SHP77 treated with DMSO at 0.1 percent for 48 hours (cell line): ENCODE measurements at regions not wholly inside any gene's neighbourhood (a gene's known extent, or its start where the extent isn't known, plus 50 kb on each side); places are given as distances from the start of the nearest gene placed in this dataset.

ENCODE experiments used
- DNase-seq: peaks from one replicate; lab custom pipeline; 2025; lab: John Stamatoyannopoulos, UW

GRCh38 chr9:113646946-113647914, 183.7 kb downstream of the RGS3 start:
- DNase-seq = no peak

DNA sequence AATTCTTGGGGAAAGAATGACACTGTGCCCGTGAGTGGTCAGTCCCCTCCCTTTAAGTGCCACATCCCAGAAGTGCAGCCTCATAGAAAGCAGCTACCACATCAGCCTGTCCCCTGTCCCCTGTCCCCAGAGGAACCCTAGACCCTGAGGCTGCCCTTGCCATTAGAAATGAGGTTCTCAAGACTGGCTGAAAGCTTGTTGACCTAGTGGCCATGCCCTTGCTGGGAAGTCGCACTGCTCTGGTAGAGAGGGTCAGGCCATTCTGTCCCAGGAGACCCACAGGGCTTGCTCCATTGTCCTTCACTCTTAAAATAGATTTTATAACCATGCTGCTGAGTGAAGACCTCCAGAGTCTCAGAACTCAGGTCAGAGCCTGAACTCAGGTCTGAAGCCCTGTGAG, 184.5 kb downstream of the RGS3 start:
- no peak for DNase-seq

DNA sequence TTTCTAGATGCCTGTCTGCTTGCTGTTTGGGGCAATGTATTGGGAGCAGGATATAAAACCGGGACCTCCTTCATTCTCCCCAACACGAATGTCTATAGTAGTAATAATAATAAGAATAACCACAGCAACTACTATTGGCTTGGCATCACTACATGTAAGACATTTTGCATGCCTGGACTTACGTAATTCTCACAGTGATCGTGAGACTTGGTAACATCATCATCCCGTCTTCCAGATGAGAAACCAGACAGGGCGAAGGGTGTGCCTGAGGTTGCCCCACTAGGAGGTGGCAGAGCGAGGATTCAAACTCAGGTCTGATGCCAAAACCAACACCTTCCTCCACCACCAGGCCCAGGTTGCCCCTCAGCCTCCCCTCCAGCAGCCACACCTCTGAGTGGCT, 185.1 kb downstream of the RGS3 start:
- no peak for DNase-seq

DNA sequence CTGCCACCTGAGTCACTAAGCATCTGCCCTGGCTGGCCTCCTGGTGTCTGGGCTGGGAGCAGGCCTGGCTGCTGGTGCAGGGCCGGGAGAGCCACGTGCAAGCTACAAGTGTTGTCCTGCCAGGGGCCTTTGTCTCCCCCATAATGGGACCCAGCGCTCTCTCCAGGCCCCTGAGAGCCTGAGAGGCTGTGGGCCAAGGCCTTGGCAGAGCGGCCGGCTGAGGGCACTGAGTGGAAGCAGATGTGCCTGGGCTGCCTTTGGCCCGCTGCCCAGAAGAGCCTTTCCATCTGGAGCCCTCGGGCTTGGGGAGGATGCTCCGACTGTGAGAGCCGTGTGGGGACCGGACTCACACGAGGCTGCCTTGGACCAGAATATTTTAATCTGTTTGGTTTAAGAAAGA, 185.5 kb downstream of the RGS3 start:
- peak; percentile 76 for DNase-seq

DNA sequence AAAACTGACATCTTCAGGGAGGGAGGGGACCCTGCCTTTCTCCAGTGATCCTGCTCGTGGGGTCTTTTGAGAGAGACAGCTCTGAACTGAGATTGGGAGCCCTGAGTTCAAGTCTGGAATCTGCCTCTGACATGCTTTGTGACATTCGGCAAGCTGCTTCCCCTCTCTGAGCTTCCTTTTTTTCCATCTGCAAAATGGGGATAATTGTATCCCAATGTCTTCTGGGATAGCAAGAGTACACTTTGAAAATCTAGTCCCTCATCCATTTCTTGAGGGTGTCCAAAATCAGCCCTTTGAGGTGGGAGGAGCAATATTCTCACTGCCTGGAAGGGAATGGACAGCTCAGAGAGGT, 186.3 kb downstream of the RGS3 start:
- DNase-seq = no peak

DNA sequence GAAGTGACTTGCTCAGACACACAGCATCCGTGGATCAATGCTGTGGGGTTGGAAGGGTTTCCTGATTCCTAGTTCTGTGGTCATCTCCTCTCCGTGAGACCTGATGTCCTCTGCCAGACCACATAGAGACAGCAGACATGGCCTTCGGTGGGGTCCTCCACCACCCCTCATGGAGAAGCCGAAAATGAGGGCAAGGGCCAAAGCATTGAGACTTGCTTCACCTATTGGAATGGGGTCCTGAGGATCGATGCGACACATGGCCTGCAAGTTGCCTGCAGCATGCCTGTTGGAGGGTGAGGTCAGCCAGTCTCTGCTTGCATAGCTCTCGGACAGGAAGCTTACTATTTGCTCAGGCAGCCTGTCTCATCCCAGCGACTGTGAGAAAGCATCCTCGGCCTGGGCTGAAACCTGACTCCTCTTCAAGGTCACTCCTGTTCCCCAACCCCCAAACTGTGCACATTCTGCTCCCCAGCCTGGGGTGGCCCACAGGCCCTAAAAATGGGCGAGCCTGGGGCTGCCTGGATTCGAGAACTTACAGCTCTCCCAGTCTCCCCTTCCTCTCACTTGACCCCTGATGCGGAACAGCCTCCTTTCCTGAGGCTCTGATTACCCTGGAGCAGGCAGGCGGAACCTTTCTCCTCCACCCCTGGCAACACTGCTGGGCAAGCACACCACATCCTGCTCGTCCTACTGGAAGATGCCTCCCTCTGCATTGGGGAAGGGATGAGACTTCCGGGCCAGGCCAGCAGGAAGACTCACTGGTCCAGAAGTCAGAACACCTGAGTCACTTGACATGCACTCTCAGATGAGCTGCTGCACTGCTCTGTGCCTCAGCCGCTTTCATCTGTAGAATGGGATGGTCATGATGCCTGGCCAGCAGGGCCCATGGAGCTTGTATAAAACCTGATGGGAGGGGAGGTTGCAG, 186.9 kb downstream of the RGS3 start:
- peak; percentile 89 for DNase-seq

GRCh38 chr9:113651896-113652295, 188.4 kb downstream of the RGS3 start:
- no peak for DNase-seq

GRCh38 chr9:113652355-113653152, 189.0 kb downstream of the RGS3 start:
- no peak for DNase-seq

DNA sequence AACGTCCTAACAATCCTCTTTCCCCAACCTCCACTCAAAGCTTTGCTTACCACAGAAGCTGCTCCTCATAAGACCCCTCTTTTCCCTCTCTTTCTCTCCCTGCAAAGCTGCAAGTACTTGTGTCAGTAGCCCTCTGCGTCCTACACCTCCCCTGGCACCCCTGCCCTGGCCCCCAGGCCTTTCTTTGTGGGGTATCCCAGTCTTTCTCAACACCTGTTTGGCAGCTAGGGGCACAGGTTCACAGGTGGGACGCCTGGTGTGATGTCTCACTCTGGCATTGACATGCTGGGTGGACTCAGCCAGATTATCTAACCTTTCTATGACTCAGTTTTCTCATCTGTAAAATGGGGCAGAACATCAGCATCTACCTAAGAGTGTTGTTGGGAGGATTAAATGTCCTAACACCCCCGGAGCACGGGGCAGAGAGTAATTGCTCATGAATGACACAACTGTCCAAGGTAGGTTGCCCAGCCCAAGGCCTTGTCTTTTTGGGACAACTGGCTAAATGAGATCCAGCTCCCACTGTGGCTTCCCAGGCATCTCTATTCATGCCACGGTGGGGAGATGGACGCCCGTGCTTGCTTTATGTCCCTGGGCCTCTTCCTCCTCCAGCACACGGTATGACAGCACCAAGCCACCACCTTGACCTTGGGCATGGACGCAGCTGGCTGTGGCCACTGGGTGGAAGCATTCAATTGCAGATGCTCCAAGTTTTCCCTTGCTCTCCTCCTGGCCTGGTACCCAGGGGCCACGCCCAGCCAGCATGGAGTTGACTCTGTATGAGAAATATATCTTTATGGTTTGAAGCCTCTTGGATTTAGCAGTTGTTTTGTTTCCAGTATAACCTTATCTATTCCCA, 190.4 kb downstream of the RGS3 start:
- DNase-seq = no peak

GRCh38 chr9:113654605-113655428, 191.3 kb downstream of the RGS3 start:
- DNase-seq = no peak

DNA sequence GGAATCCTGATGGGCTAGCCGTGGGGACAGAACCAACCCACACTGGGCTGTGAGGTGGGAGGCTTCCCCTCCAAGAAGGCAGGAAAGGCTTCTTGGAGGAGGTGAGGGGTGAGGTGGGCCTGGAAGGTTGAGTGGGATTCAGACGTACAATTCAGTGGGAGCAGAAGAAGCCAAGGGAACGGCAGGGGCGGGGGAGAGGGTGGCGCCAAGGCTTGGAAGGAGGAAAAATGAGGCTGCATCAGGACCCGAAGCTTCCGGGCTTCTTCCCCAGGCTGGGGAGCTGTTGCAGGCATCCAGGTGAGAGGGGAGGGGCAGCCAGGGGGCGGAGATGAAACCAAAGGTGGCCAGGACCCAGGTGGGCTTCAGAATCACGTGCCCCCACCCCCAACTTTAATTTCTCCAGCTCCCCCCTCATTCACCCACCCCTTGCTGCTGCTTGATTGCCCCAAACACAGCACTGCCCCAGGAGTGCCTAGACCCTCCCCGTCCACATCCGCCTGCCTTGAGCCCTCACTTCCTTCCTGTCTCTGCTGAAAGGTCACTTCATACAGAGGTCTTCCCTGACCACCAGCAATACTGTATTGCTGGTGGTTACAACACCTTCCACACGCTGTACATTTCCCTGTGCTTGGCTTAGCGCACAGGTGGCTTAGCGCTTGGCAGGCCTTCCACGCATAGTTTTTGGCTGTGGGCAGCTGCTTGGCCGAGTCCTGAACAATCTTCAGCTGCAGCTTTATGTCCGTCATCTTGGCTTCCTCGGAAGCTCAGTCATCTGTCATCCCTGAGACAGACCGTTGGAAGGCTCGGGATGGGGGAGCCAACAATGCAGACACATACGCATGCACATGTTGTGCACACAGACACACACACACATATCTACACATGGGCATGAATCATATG, 193.5 kb downstream of the RGS3 start:
- no peak for DNase-seq

GRCh38 chr9:113657765-113658544, 194.4 kb downstream of the RGS3 start:
- DNase-seq = peak; percentile 49

- DNase-seq = no peak
Observed at GRCh38 chr9:113658545-113658895, 195.0 kb downstream of the RGS3 start.

GRCh38 chr9:113659039-113659438, 195.5 kb downstream of the RGS3 start:
- DNase-seq = no peak

GRCh38 chr9:113659740-113660139, 196.2 kb downstream of the RGS3 start:
- no peak for DNase-seq

DNA sequence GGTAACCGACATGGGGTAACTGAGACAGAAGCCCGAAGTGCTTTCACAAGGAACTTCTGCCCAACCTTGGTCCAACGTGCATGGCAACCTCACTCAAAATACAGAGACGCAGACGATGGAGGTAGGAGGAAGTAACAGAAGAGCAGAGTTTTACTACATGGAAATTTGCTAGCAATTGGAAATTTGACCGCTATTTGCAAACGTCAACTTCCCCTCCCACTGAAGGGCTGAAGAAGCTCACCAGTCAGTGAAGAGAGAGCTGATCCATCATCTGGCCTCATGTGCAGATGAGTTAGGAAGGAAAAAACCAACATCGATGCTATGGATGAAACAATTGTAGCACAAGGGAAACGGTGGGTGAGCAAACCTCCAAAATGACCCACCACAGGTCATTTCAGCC, 196.7 kb downstream of the RGS3 start:
- no peak for DNase-seq

GRCh38 chr9:113661074-113661473, 197.5 kb downstream of the RGS3 start:
- DNase-seq = no peak

DNA sequence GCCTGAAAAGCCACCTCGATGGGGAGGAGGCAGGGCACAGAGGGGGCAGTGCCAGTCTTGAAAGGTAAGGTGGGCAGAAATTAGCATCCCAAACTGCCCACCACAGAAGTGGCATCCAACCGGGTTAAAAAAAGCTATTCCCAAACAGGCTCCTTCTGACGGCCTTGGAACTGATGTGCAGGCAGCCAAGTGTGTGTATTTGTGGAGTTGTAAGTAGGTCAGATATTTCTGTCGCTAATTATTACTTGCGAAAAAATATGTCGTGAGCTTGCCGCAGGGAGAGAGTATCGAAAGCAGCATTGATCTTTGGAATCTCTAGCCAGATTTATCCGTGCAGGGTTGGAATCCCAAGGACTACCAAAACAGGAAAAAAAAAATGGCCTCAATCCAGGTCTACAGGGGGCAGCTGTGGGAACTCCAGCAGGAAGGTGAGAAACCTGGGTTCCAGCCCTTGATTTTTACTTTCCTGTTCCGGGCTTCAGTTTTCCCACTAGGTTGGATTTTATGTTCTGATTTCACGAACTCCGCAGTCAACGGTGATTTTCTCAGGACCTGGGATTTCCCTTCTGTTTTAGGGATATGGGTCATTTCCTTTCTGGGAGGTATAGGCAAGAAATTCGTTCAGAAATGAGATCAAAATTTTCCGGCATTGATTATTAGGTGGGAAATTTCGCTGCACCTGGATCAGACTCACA, 200.8 kb downstream of the RGS3 start:
- no peak for DNase-seq
